ENCODE measurements at regions not wholly inside any gene's neighbourhood (a gene's known extent, or its start where the extent isn't known, plus 50 kb on each side); places are given as distances from the start of the nearest gene placed in this dataset.

- no peak for DNase-seq
Observed at GRCh38 chr17:79141578-79142355, 67.1 kb downstream of the ENGASE start.

- DNase-seq = no peak
Observed at GRCh38 chr17:79138826-79139225, 64.2 kb downstream of the ENGASE start.

GRCh38 chr17:79137789-79138165 is 63.2 kb downstream of the ENGASE start:
- DNase-seq = no peak

- DNase-seq = no peak
Observed at GRCh38 chr17:79137015-79137788, 62.6 kb downstream of the ENGASE start.

GRCh38 chr17:79136596-79136995 is 62.0 kb downstream of the ENGASE start:
- DNase-seq = no peak
